H9 (cell line): ENCODE measurements at regions not wholly inside any gene's neighbourhood (a gene's known extent, or its start where the extent isn't known, plus 50 kb on each side); places are given as distances from the start of the nearest gene placed in this dataset.

Experiments used
- DNase-seq: peaks from one replicate; pipeline ENCODE4 v3.0.0-alpha.2; 2017
- H2AFZ ChIP-seq: one replicate; pipeline ENCODE4 v1.6.1; 2013; ENCODE audit warnings: mild to moderate bottlenecking, low read length, control low read depth, moderate library complexity
- H2AK5ac ChIP-seq: 2 replicates; pipeline ENCODE4 v1.6.1; 2013; ENCODE audit warnings: low read length, control low read depth, mixed read lengths; ENCODE audit not compliant: insufficient read length
- H2BK120ac ChIP-seq: one replicate; pipeline ENCODE4 v1.6.1; 2013; ENCODE audit warnings: low read depth, mild to moderate bottlenecking, low read length, control low read depth, inconsistent platforms; ENCODE audit not compliant: poor library complexity, severe bottlenecking
- H2BK12ac ChIP-seq: 2 replicates; pipeline ENCODE4 v1.6.1; 2013; ENCODE audit warnings: low read length, control low read depth, mixed read lengths, low read depth; ENCODE audit not compliant: insufficient read length
- H2BK15ac ChIP-seq: 2 replicates; pipeline ENCODE4 v1.6.1; 2013; ENCODE audit warnings: low read depth, low read length, control low read depth
- H2BK20ac ChIP-seq: one replicate; pipeline ENCODE4 v1.6.1; 2013; ENCODE audit warnings: low read depth, mild to moderate bottlenecking, low read length, control low read depth, inconsistent platforms; ENCODE audit not compliant: poor library complexity, severe bottlenecking
- H2BK5ac ChIP-seq: 2 replicates; pipeline ENCODE4 v1.6.1; 2013; ENCODE audit warnings: low read length, control low read depth, mixed read lengths; ENCODE audit not compliant: insufficient read length
- H3K14ac ChIP-seq: 2 replicates; pipeline ENCODE4 v1.6.1; 2013; ENCODE audit warnings: low read length, control low read depth; ENCODE audit not compliant: insufficient read depth
- H3K18ac ChIP-seq: 2 replicates; pipeline ENCODE4 v1.6.1; 2013; ENCODE audit warnings: low read depth, mild to moderate bottlenecking, mixed read lengths, low read length, control low read depth; ENCODE audit not compliant: insufficient read length
- H3K23ac ChIP-seq: 2 replicates; pipeline ENCODE4 v1.6.1; 2013; ENCODE audit warnings: low read length, control low read depth, mixed read lengths, low read depth; ENCODE audit not compliant: insufficient read length
- H3K23me2 ChIP-seq: 2 replicates; pipeline ENCODE4 v1.6.1; 2013; ENCODE audit warnings: low read depth, mild to moderate bottlenecking, mixed read lengths, low read length, control low read depth; ENCODE audit not compliant: insufficient read length, poor library complexity, severe bottlenecking
- H3K27ac ChIP-seq: 2 replicates; pipeline ENCODE4 v1.5.1; 2013; ENCODE audit warnings: low read length, control low read depth, mixed read lengths, low read depth; ENCODE audit not compliant: insufficient read length
- H3K27me3 ChIP-seq: 2 replicates; pipeline ENCODE4 v1.6.1; 2013; ENCODE audit warnings: low read length, control low read depth, inconsistent platforms; ENCODE audit not compliant: insufficient read depth
- H3K4ac ChIP-seq: 2 replicates; pipeline ENCODE4 v1.6.1; 2013; ENCODE audit warnings: low read depth, mild to moderate bottlenecking, control low read depth, inconsistent platforms, low read length, moderate library complexity
- H3K4me1 ChIP-seq: 2 replicates; pipeline ENCODE4 v1.6.1; 2013; ENCODE audit warnings: low read length, control low read depth, inconsistent platforms; ENCODE audit not compliant: insufficient read depth
- H3K4me2 ChIP-seq: 2 replicates; pipeline ENCODE4 v1.6.1; 2013; ENCODE audit warnings: low read length, control low read depth, mixed read lengths; ENCODE audit not compliant: insufficient read length, insufficient read depth
- H3K56ac ChIP-seq: 2 replicates; pipeline ENCODE4 v1.6.1; 2013; ENCODE audit warnings: low read depth, mild to moderate bottlenecking, mixed read lengths, low read length, control low read depth; ENCODE audit not compliant: insufficient read length
- H3K79me1 ChIP-seq: 2 replicates; pipeline ENCODE4 v1.6.1; 2013; ENCODE audit warnings: low read depth, mild to moderate bottlenecking, moderate library complexity, low read length, control low read depth, inconsistent platforms; ENCODE audit not compliant: insufficient read depth, poor library complexity, severe bottlenecking
- H3K79me2 ChIP-seq: 2 replicates; pipeline ENCODE4 v1.6.1; 2013; ENCODE audit warnings: low read length, control low read depth, inconsistent platforms; ENCODE audit not compliant: insufficient read depth
- H3K9ac ChIP-seq: 2 replicates; pipeline ENCODE4 v1.6.1; 2013; ENCODE audit warnings: low read length, control low read depth, mixed read lengths; ENCODE audit not compliant: insufficient read length; ENCODE audit errors: extremely low read depth
- H3K9me3 ChIP-seq: one replicate; pipeline ENCODE4 v1.6.1; 2013; ENCODE audit warnings: low read depth, low read length, inconsistent platforms; ENCODE audit not compliant: control insufficient read depth
- H3T11ph ChIP-seq: one replicate; pipeline ENCODE4 v1.6.1; 2013; ENCODE audit warnings: mild to moderate bottlenecking, low read length, control low read depth, inconsistent platforms
- H4K20me1 ChIP-seq: one replicate; pipeline ENCODE4 v1.6.1; 2013; ENCODE audit not compliant: control insufficient read depth, insufficient read length, insufficient read depth
- H4K5ac ChIP-seq: 2 replicates; pipeline ENCODE4 v1.6.1; 2013; ENCODE audit warnings: low read depth, mild to moderate bottlenecking, mixed read lengths, low read length, control low read depth; ENCODE audit not compliant: insufficient read length
- H4K8ac ChIP-seq: replicated peaks from 2 replicates; pipeline ENCODE4 v1.6.1; 2013; ENCODE audit warnings: low read length, control low read depth, mixed read lengths, low read depth; ENCODE audit not compliant: insufficient read length
- H4K91ac ChIP-seq: 2 replicates; pipeline ENCODE4 v1.6.1; 2013; ENCODE audit warnings: low read depth, mild to moderate bottlenecking, moderate library complexity, mixed read lengths, low read length, control low read depth; ENCODE audit not compliant: insufficient read length
- H3K27ac Mint-ChIP-seq, 3 experiments: 2 replicates in 2 of 3; 3 replicates in 1 of 3; pipeline ENCODE4 v1.8.0; 2020 to 2021; ENCODE audit warnings: mixed read lengths in 3 of 3, mild to moderate bottlenecking in 1 of 3, moderate library complexity in 1 of 3
- H3K27me3 Mint-ChIP-seq: 2 replicates; pipeline ENCODE4 v1.8.0; 2021; ENCODE audit warnings: low read depth, mild to moderate bottlenecking, moderate library complexity, mixed read lengths
- H3K36me3 Mint-ChIP-seq, 3 experiments: 2 replicates in 2 of 3; 3 replicates in 1 of 3; pipeline ENCODE4 v1.8.0; 2020 to 2021; ENCODE audit warnings: low read depth in 3 of 3, mixed read lengths in 3 of 3; ENCODE audit not compliant: insufficient read depth in 1 of 3
- H3K4me1 Mint-ChIP-seq, 2 experiments: 2 replicates each; pipeline ENCODE4 v1.8.0; 2020; ENCODE audit warnings: mixed read lengths in 2 of 2
- H3K4me3 Mint-ChIP-seq, 2 experiments: 2 replicates in 1 of 2; 3 replicates in 1 of 2; pipeline ENCODE4 v1.8.0; 2020 to 2021; ENCODE audit warnings: mild to moderate bottlenecking in 2 of 2, mixed read lengths in 2 of 2, moderate library complexity in 1 of 2
- H3K9me3 Mint-ChIP-seq, 2 experiments: 2 replicates in 1 of 2; 3 replicates in 1 of 2; pipeline ENCODE4 v1.8.0; 2020; ENCODE audit warnings: mild to moderate bottlenecking in 2 of 2, mixed read lengths in 2 of 2, moderate library complexity in 1 of 2
- WGBS: extraction: QIAGEN DNeasy Blood & Tissue Kit; methylation state at CpG from one replicate; pipeline ENCODE4 v1.1.7; 2013; ENCODE audit warnings: missing lambda C conversion rate, low lambda C conversion rate, mixed read lengths; ENCODE audit not compliant: insufficient read length; ENCODE audit errors: extremely low coverage; 5-methylcytosine and 5-hydroxymethylcytosine counted together
- TF ChIP-seq, protein P1 (sequence below): fragments of 200-600 bp; sonication (generic); conservative IDR thresholded peaks from 3 replicates; pipeline ENCODE4 v1.8.0; 2021; ENCODE audit warnings: antibody characterized with exemption, mild to moderate bottlenecking

DNA sequence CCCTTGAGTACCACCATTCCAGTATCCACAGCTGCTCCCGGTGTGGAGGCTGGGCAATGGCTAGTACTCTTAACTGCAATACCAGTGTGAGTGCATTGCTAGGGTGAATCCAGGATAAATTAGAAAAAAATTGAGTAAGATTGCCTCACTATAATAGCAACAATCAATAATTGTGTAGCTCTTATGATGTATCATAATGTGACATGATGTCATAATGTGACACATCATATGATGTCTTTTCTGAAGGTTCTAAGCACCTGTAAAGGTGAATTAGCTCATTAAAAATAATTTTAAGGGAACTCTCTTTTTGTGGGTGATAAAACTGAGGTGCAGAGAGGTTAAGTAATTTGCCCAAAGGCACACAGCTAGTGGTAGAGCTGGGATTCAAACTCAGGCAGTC, 424.4 kb downstream of the HLX start:
- H4K5ac ChIP-seq, result no peak overlapping the region
- H3K27ac Mint-ChIP-seq, result peak overlapping the region in 1 of 3 experiments; percentile 70; a peak in 1 of 7 replicates

More for the DNA sequence above, 424.4 kb downstream of the HLX start:
- Histone ChIP-seq H4K8ac (no peak overlapping the region), H3K18ac (no peak overlapping the region), H2BK12ac (no peak overlapping the region), H3K79me1 (no peaks in the 10 kb centered on the region), H2BK5ac (no peak overlapping the region), H2BK15ac (no peak overlapping the region), H3T11ph (no peak overlapping the region), H2AFZ (no peak overlapping the region), H2BK120ac (no peak overlapping the region), H3K79me2 (no peaks in the 10 kb centered on the region), H3K27ac (no peak overlapping the region), H3K4me2 (no peak overlapping the region), H3K56ac (no peak overlapping the region), H3K4me1 (no peaks in the 10 kb centered on the region), H3K4ac (no peak overlapping the region), H3K23ac (no peak overlapping the region), H4K20me1 (no peaks in the 10 kb centered on the region), H2BK20ac (no peak overlapping the region), H3K9ac (no peak overlapping the region), H3K27me3 (no peaks in the 10 kb centered on the region), H3K14ac (no peak overlapping the region), H3K9me3 (no peaks in the 10 kb centered on the region), H4K91ac (no peak overlapping the region), H3K23me2 (no peaks in the 10 kb centered on the region), H2AK5ac (no peak overlapping the region)
- TF ChIP-seq, protein P1, sequence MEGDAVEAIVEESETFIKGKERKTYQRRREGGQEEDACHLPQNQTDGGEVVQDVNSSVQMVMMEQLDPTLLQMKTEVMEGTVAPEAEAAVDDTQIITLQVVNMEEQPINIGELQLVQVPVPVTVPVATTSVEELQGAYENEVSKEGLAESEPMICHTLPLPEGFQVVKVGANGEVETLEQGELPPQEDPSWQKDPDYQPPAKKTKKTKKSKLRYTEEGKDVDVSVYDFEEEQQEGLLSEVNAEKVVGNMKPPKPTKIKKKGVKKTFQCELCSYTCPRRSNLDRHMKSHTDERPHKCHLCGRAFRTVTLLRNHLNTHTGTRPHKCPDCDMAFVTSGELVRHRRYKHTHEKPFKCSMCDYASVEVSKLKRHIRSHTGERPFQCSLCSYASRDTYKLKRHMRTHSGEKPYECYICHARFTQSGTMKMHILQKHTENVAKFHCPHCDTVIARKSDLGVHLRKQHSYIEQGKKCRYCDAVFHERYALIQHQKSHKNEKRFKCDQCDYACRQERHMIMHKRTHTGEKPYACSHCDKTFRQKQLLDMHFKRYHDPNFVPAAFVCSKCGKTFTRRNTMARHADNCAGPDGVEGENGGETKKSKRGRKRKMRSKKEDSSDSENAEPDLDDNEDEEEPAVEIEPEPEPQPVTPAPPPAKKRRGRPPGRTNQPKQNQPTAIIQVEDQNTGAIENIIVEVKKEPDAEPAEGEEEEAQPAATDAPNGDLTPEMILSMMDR, result no peak
- no CpG with 5 or more reads among the region's 1 CpG for WGBS
- no peak for DNase-seq
- Mint-ChIP-seq H3K4me1 (peaks cover 10 to 15% of the 10 kb centered on the region in 2 experiments), H3K27me3 (no peaks in the 10 kb centered on the region), H3K4me3 (no peak overlapping the region), H3K36me3 (no peaks in the 10 kb centered on the region), H3K9me3 (no peaks in the 10 kb centered on the region)
